T-helper 22 cell (primary cell): ENCODE measurements at regions not wholly inside any gene's neighbourhood (a gene's known extent, or its start where the extent isn't known, plus 50 kb on each side); places are given as distances from the start of the nearest gene placed in this dataset.
"Not testable (repeated sequence)": the region's sequence is repeated elsewhere in the genome, so short reads cannot be mapped to it uniquely, and the experiment has no call there.

ENCODE experiments used
- DNase-seq: peaks from one replicate; pipeline ENCODE4 v3.0.0-alpha.2; 2020; ENCODE audit warnings: low read depth

- DNase-seq, result no peak
Observed at GRCh38 chr19:28555317-28555716, 657.6 kb downstream of the UQCRFS1 start.

DNA sequence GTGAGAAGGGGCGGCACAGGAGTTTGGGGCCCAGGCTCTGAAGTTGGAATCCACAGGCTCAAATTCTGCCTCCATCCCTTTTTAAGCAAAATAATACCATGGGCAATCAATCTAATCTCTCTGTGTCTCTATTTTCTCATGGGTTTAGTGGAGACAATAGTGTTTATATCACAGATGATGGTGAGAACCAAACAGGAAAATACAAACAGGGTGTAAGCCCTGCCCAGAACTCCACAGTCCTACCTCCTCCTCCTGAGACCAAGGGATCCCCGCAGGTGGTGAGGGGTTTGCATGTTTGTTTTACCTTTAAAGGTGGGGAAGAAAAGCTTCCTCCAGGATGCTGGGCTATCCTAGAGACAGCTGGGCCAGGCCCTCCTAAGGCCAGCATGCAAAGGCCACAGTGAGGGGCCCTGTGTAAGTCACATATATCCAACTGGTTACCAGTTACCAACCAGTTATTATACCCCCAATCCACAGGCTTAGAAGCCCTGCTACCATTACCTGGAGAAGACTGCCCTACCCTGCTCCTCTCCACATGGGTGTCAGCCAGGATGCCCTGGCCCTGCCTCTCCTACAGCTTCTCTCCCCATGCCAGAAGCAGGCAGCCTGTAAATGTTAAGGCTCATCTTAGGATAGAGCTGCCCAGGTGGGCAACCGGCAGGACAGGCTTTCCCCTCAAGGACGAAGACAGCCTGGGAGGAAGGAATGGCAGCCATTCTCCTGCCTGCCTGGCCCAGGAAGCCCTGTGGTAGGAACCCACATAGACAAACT, 658.4 kb downstream of the UQCRFS1 start:
- no peak for DNase-seq

- no peak for DNase-seq
Observed at GRCh38 chr19:28553764-28554163, 659.2 kb downstream of the UQCRFS1 start.

DNA sequence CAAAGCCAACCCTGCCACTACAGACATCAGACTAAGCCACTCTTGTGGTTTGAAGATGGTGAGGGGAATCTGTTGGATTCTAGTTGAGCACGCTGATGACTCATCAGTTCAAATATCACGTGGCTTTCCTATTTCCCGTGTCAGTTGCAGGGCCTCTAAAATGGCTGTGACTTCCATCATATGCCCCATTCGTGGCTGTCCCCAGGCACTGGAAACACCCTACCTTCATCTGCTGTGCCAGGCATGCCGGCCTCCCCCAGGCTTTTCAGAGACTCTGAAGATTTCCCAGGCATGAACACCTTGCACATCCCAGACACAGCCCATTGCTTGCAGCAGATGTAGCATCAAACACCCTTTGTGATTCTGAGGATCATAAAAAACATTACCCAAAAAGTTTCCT, 659.9 kb downstream of the UQCRFS1 start:
- DNase-seq, result no peak

DNA sequence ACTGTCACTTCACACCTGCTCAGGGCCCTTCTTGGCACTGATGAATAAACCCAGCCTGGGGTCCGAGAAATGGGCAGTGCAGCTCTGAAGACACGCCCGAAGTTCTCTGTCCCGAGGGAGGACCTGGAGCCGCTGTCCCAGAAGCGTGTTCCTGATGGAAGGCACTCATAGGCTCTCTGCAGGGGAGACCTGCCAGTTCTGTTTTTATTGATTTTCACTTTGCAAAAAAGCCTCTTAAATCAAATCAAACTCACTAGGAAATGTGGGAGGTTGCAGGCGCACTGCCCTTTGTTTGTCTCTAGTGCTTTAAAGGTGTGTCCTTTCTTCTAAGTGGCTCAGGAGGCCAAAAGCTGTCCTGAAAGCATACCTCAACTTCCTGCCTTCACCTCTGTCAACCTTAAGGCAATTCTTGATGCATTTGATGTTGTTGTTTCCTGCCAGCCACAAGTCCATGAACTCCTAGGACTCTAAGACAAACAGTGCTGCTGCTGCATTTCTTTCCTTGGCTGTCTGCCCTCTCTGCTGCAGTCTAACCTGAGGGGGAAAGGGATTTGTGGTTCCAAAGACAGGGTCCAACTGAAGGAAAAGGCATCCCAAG, 663.2 kb downstream of the UQCRFS1 start:
- DNase-seq, result no peak

- DNase-seq, result no peak
Observed at GRCh38 chr19:28546148-28546685, 666.7 kb downstream of the UQCRFS1 start.

DNA sequence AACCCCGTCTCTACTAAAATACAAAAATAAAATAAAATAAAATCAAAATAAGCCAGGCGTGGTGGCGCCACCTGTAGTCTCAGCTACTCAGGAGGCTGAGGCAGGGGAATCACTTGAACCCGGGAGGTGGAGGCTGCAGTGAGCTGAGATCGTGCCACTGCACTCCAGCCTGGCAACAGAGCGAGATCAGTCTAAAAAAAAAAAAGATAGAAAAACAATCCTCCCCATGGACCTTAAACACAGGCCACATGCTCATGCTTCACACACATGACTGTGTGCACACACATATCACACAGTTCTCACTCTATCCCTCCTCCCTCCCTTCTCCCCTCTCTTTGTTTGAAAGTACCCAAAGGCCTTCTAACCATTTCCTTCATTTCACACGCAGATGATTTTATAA, 667.6 kb downstream of the UQCRFS1 start:
- DNase-seq, result not testable (repeated sequence)

- DNase-seq, result no peak
Observed at GRCh38 chr19:28544451-28545261, 668.3 kb downstream of the UQCRFS1 start.

- no peak for DNase-seq
Observed at GRCh38 chr19:28543244-28543776, 669.6 kb downstream of the UQCRFS1 start.

- DNase-seq, result no peak
Observed at GRCh38 chr19:28542394-28543243, 670.3 kb downstream of the UQCRFS1 start.

DNA sequence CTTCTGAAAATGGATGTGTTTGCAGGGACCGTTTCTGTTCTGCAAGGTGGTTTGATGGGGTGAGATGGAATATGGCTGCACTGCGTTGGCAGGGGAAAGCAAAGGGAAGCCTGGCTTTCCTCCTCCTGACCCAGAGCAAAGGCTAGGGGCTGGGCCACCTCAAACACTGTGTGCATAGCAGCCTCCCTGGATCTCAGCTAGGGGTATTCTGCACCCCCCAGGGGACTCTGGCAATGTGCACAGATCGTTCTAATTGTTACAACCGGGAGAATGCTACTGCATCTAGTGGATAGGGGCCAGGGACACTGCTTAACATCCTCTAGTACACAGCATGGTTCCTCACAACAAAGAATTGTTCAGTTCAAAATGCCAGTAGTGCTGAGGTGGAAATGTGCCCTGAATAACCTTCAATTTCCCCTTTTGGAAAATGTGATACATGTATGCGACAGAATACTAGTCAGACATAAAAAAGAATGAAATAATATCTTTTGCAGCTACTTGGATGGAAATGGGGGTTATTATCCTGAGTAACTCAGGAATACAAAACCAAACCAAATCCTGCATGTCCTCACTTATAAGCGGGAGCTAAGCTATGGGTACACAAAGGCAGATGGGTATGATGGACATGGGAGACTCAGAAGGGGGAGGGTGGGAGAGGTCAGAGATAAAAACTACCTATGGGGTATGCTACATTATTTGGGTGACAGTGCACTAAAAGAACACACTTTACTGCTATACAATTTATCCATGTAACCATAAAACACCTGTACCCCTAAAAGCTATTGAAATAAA, 671.2 kb downstream of the UQCRFS1 start:
- no peak for DNase-seq

- DNase-seq, result no peak
Observed at GRCh38 chr19:28541029-28541428, 671.9 kb downstream of the UQCRFS1 start.

DNA sequence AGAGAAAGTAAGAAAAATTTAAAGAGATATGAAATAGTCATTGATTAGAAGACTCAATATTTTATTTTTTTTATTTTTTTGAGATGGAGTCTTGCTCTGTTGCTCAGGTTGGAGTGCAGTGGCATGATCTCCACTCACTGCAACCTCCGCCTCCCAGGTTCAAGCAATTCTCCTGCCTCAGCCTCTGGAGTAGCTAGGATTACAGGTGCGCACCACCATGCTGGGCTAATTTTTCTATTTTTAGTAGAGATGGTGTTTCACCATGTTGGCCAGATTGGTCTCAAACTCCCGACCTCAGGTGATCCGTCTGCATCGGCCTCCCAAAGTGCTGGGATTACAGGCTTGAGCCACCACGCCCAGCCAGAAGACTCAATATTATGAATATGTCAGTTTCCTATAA, 672.6 kb downstream of the UQCRFS1 start:
- not testable (repeated sequence) for DNase-seq

DNA sequence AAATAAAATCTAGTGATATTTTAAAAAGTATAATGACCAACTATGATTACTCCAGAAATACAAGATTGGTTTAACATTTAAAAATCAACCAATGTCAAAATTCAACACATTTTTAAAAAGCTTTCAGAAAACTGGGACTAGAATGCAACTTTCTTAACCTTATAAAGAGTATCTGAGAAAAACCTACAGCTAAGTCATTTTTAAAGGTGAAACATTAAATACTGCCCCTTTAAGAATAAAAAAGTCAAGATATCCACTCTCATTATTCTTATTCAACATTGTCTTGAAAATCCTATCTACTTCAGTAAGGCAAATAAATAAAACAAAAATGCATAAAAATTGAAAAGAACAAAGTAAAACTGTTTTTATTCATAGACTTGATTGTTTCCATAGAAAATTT, 673.2 kb downstream of the UQCRFS1 start:
- DNase-seq, result no peak

DNA sequence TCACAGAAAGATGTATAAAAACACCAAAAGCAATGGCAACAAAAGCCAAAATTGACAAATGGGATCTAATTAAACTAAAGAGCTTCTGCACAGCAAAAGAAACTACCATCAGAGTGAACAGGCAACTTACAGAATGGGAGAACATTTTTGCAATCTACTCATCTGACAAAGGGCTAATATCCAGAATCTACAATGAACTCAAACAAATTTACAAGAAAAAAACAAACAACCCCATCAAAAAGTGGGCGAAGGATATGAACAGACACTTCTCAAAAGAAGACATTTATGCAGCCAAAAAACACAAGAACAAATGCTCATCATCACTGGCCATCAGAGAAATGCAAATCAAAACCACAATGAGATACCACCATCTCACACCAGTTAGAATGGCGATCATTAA, 674.4 kb downstream of the UQCRFS1 start:
- DNase-seq, result not testable (repeated sequence)

- no peak for DNase-seq
Observed at GRCh38 chr19:28537896-28538295, 675.1 kb downstream of the UQCRFS1 start.

GRCh38 chr19:28537079-28537478, 675.9 kb downstream of the UQCRFS1 start:
- DNase-seq, result no peak

DNA sequence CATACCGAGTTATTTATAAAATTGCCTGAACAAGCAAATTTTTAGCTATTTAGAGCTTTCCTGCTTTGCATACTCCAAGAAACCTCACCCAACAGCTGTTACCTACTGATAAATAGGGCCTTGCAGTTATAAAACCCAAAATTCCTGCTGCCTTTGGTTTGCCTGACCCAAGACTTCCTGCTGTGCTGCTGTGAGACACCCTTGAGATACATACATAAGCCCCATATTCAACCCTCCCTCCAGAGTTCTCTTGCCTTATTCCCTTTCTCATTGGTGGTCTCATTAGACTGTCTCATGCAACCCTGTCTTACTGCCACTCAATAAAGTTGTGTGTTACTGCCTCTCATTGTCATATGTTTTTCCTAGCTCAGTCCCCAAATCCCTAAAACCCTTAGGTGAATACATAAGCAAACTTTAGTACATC, 677.6 kb downstream of the UQCRFS1 start:
- DNase-seq, result no peak

- no peak for DNase-seq
Observed at GRCh38 chr19:28534766-28535351, 678.1 kb downstream of the UQCRFS1 start.

DNA sequence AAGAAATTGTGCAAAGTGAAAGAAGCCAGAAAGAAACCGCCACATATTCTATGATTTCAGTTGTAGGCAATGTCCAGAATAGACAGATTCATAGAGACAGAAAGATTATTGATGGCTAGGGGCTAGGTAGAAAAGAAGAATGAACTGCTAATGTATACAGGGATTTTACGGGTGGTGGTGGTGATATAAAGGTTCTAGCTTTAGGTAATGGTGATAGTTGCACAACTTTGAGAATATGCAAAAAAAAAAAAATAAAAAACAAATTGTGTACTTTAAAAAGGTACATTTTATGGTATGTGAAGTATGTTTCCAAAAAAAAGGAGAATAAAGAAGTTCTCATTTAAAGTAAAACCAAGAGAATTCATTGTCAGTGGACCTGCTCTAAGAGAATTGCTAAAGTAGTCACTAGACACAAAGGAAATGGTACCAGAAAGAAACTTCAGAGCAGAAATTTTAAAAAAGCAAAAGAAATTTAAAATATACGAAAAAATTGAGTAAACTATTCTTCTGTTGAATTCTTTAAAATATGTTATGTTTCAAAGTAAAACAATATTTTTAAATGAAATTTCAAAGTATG, 680.1 kb downstream of the UQCRFS1 start:
- no peak for DNase-seq
